GM18873 (cell line): ENCODE measurements at regions not wholly inside any gene's neighbourhood (a gene's known extent, or its start where the extent isn't known, plus 50 kb on each side); places are given as distances from the start of the nearest gene placed in this dataset.
A peak's percentile ranks its signal among the peaks of the same experiment; 100 is the strongest.
"Not testable (repeated sequence)": the region's sequence is repeated elsewhere in the genome, so short reads cannot be mapped to it uniquely, and the experiment has no call there.

ENCODE experiments used
- ATAC-seq: cut with Tn5 transposase; IDR thresholded peaks from one replicate; pipeline ENCODE4 v1.9.1; 2021; ENCODE audit warnings: mild to moderate bottlenecking, moderate library complexity, moderate number of reproducible peaks; ENCODE audit not compliant: unreplicated experiment, low FRiP score

DNA sequence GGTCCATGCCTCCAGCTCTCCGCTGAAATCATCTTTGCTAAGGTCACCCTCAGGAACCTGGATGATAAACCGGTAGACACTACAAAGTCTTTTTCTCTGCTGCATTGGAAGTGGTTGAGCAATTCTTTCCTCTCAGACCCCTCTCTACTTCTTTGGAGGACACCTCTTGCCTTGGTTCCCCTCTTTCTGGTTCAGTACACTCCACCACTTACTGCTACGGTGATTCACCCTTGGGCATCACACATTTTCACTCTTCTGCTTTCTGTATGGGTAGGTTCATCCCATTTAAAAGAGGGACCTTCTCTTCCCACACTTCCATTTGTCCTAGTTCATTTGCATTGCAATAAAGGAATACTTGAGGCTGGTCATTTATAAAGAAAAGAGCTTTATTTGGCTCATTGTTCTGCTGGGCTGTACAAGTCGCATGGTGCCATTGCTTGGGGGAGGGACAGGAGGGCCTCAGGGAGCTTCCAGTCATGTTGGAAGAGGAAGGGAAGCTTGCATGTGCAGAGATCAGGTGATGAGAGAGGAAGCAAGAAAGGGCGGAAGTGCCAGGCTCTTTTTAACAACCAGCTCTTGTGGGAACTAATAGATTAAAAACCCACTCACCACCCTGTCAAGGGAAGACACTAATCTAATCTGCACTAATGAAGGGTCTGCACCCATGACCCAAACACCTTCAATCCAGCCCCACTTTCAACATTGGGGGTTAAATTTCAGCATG lies 149.7 kb upstream of the TMEM170B start:
- ATAC-seq = no peak

DNA sequence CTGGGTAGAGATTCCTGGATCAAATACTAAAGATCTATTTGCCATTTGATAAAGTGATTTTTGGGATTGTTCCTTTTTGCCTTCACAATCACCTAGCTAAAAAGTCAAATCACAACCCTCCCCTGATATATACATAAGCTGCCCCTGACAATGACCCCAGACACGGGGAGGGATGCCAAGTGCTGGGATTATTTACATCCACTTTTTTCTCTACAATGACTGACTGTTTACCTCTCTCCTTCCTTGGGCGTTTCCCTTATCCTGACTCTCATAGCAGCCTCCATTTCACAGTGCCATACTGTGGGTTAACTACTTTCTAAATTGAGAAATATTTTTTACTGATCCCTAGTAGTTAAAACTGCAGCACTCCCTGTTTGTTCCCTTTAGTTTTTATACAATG lies 150.8 kb upstream of the TMEM170B start:
- no peak for ATAC-seq

DNA sequence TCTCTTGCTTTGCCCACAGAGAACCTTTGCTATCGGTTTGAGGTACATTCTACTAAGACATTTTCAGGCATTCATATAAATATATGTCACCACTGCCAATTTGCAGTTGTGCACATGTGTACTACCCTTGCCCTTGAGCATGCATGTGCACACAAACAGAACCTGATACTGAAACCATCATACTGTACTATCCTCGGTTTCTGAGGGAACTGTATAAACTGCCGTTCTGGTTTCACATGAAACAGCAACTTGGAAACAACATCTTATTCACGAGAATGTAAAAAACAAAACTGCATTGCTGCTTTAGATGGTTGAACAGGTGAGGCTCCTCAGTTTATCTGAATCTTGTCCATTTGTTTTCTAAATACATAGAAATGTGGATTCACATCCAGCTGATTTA lies 151.2 kb upstream of the TMEM170B start:
- peak; percentile 72 for ATAC-seq

DNA sequence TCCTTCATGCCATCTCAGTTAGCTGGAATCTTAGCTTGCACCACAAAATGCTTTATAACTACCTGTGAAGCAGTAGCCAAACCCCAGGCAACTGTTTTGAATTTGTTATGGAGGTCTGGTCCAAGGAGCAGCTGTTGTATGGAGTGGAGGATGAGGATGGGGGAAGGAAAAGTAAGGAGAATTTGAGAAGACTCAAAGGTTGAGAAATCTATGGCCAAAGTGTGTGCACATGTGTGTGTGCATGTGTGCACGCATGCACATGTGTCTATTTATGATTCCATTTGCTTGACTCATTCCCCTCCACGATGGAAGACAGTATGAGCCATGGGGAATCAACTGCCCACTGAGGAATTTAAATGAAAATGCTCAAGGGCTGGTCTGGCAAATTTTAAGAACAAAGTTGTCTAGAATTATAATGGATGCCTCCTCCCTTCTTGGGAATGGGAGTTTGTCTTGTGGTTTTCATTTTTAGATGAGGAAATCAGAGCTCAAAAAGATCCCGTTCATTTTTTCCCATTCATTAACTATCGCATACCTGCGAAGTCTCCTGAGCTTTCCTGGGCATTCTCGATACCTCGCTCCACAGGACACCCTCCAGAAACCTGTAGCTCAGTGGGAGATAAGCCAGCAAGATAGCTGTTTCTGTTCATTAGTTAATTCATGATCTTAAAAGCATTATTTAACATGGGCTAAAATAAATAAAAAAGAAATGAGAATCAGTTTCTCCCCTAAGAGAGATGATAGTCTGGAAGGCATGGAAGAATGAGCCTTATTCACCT lies 152.3 kb upstream of the NEDD9 start:
- no peak for ATAC-seq

DNA sequence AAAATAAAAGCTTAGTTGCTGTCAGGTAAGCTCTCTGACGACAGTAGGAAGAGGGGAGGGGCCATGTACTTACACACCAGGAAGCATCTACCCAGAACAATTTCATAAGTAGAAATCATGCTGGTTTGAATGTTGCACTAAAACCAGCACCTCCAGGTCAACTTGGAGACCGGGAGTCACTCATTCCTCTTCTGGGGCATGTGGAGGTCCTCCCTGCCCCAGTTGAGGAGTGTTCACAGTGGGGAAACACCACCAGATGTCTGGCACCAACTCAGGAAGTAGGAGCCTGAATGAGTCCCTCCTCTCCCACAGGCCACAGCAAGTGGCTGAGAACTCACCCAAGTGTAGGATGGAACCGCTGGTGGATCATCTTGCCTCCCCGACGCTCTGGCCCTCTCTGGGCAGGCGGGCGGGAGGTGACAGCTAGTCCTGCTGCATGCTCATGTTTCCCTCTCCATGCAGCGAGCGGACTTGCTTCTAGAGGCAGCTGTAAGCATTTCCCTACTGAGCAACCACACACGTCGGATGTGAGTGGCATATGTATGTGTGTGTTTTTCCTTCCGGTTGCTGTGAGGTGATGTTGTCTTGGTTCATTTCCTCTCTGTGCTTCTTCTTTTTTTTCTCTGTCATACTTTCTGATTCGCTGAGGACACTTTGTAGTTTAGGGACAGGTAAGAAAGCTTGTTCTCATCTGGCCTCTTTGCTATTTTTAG lies 149.5 kb upstream of the NEDD9 start:
- ATAC-seq = peak; percentile 74

DNA sequence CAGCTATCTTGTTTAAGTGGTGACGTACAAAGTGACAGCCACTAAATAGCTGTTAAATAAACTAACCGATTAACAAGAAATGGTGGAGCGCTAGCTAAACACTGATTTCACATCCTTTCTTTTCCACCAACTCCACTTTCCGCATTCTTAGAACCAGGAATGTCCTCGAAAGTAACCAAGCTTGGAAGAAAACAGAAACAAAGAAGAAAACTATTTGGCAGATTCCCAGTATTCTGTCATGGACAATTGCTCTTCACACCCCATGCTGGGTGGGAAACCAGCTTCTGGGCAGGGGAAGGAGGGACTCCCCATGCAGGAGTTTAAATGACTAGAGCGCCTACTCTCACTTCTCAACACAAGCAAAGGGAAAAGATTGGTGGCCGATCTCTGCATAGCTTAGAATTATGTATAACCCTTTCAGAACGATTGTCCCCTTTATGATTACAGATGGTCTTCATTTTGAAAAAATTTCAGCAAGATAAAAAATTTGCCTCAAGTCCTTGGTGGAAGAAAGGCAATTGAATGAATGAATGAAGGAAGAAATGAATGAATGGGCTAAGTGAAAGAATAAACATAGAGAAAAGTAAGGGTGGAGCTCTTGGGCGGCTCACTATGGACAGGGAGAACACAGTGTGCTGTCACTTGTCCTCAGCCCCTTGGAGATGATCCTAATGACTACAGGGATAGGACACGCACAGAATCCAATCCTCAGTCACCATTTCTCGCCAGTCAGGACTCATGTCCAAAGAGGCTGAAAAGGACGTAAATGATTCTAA lies 148.7 kb upstream of the NEDD9 start:
- no peak for ATAC-seq

DNA sequence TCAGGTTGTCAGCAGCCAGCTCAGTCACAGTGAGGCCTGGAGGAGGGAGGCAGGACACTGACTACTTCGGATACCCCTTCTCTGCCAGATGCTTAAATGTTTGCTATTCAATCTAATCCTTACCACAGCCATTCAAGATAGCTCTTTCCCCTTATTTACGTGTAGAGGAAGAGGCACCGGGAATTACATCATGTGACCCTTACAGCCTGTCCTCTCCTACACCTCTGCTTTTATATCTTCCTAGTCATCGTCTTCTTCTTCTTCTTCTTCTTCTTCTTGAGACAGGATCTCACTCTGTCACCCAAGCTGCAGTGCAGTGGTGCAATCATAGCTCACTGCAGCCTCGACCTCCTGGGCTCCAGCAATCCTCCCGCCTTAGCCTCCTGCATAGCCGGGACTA lies 148.1 kb upstream of the NEDD9 start:
- ATAC-seq = no peak

DNA sequence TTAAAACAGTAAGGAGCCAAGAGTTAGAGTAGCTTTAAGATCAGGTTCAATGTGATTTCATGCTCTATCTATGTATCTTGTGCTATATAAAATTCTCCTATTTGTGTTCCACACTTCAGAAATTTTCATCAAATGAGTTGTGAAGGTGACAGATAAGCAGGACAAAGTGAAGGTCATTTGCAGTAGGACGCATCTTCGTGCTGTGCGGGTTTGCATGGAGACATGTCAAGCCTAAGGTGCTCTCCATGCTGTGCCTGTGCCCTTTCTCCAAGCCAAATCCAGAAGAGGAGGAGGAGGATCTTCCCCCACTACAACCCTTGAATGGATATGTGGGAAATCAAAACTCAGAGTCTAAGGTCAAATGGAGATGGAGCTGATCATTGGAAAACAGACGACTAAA lies 147.3 kb upstream of the NEDD9 start:
- no peak for ATAC-seq

DNA sequence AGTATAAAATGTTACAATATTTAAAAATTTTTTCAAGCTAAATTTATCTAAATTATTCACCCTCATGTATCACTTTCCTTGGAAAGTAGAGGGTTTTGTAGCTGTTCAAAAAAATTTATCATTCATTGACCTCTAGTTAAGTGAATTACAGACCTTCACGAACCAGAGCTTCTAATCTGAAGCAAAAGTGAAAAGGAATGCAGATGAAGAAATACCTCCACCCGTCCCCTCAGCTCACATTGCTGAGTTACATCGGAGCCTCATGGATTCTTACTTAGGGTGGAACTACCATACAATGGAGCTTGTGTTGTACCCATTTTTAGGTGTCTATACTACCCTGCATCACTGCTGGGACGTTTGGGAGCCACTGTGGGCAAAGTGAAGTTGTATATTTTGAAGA lies 146.2 kb upstream of the NEDD9 start:
- no peak for ATAC-seq

DNA sequence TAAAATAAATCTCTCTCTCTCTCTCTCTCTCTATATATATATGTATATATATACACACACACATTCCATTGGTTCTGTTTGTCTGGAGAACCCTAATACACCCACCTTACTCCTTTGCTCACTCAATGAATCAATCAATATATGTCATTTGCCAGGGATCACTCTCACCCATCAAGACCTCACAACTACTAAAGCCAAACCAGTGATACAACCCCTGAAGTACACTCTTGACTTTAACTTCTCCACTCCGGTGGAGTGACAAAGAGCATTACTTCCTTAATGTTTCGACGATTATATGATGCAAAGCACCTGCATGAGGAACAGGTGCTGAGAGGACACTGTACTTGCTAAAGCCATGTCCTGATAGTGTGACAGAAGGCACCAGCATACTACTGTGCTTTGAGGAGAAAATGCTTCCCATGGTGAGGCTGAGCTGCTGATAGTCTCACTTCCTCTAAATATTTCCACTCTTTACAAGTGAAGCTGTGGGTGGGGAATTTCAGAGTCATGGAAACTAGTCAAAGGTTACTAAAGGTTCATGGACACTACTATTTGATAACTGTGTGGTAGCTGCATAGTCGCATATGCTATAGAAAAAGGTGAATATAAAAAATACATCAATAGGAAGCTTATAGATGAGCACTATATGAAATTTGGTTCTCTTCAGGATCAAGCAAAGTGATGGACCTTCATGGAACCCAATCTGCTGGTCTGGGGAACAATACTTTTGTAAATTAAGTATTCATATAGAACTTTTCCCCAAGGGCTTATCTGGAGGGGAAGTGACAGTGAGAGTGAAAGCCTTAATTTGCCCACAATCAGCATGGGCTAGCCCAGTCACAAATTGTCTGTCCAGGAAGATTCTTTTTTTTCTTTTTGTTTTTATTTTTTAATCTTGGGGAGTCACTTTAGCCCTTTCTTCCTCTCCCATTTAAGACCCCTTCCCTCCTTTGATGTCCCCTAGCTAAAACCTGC lies 141.9 kb upstream of the NEDD9 start:
- peak; percentile 92 for ATAC-seq

DNA sequence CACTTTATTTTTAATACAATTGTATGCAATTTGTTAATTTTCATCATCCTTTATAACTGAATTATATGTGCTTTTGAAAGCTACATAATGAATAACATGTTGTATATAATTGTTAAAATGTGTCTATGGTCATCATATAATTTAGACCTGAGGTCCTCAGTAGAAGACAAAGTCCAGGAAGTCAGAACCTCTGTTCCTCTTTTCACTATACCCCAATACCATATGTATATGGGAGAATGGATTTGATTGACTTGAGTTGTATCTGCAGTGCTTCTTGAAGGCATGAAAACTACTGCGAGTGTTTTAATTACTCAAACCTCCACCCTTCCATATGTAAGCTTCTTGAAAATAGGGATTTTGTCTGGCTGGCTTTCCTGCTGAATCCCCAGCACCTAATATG lies 140.7 kb upstream of the NEDD9 start:
- no peak for ATAC-seq

DNA sequence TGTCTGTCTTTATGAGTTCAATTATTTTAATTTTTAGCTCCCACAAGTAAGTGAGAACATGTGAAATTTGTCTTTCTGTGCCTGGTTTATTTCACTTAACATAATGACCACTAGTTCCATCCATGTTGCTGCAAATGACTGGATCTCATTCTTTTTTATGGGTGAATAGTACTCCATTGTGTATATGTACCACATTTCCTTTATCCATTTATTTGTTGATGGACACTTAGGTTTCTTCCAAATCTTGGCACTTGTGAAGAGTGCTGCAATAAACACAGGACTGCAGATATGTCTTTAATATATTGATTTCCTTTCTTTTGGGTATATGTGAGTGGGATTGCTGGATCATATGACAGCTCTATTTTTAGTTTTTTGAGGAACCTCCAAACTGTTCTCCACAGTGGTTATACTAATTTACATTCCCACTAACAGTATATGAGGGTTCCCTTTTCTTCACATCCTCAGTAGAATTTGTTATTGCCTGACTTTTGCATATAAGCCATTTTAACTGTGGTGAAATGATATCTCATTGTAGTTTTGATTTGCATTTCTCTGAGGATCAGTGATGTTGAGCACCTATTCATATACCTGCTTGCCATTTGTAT lies 139.8 kb upstream of the NEDD9 start:
- ATAC-seq = not testable (repeated sequence)

DNA sequence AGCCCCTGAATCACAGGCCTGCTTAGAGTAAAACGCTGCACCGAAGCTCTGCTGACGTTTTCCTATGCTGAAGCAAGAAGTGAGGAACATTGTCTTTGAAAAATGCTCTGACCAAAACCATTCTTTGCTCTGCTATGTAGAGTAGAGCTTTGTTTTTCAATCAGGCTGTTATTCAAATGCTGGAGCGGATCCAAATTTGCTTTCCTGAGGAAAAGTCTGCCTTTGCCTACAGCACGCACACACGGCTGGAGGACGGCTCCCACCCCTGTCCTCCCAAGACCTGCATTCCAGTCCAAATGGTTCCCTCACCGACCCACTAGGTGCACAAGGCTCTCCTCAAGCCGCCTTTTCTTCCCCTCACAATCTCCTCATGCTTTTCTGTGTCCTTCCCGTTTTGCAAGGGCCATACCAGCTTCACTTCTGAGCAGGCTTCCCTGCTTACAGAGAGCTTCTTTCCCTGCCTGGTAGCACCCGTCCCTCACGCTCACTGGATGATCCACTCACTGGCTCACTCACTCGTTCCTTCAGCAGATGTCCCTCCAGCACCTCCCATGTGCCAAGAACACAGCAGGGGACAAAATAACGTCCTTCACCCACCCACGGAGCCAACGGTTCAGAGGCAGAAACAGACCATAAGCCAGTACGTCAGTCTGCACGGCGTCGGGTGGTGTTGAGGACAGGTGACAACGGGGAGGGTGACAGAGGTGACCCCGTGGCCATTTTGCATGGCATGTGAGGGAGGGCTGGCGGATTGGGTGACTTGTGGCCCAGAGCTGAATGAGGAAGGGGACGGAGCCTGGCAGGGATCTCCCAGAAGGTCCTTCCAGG lies 137.9 kb upstream of the NEDD9 start:
- no peak for ATAC-seq

DNA sequence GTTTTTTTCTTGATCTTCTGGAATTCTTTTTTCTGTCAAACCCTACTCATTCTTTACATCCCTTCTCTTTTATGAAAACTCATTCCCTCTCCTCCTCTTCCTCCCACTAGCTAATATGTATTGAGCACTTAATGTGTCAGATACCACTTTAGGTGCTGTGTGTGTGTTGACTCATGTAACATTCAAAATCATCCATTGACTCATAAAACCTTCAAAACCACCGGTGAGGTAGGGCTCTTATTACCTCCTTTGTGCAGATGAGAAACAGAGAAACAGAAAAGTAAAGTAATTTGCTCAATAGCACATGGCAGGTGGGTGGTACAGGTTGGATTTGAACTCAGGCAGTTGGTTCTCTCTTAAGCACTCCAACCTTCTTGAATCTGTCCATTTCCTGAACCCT lies 136.3 kb upstream of the NEDD9 start:
- no peak for ATAC-seq

DNA sequence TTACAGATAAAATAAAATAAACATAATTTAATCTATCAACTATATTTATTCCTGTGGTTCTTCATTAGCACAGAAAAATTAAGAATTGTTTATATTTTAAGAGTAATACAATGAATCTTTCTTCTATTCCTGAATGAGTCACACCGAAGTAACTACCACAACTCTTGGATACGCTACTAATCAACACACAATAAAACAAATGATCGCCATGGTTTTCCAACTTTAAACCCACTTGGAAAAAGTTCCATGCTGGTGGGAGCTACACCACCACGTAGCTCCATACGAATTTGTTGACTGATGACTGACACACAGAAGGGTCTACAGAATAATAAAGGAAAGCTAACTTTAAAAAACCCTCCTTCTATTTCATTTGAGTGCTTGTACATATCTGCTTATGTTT lies 135.8 kb upstream of the NEDD9 start:
- ATAC-seq = no peak

DNA sequence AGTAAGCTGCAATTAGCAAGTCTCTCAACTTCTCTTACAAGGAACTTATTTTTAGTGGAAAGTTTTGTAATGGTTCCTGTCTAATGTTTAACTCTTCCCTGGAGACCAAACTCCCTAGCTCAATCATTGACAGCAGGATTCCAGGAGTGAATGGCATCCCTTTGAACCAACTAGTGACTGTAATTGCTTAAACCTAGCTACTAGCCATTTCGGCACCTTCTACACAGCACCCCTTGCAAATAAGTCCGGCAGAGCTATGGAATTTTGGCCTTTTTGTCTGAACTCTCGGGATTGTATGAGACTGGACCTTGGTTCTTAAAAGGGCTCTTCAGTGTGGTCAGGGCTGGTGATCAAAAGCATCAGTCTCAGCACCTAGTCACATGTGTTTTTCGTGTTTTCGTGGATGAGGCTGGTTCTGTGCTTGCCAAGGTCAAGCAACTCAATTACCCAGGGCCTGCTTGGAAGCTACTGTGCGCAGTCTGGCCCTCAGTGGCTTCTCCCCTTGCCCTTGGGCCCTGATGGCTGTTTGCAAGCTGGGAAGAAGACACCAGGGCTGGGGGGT lies 135.3 kb upstream of the NEDD9 start:
- ATAC-seq = no peak

DNA sequence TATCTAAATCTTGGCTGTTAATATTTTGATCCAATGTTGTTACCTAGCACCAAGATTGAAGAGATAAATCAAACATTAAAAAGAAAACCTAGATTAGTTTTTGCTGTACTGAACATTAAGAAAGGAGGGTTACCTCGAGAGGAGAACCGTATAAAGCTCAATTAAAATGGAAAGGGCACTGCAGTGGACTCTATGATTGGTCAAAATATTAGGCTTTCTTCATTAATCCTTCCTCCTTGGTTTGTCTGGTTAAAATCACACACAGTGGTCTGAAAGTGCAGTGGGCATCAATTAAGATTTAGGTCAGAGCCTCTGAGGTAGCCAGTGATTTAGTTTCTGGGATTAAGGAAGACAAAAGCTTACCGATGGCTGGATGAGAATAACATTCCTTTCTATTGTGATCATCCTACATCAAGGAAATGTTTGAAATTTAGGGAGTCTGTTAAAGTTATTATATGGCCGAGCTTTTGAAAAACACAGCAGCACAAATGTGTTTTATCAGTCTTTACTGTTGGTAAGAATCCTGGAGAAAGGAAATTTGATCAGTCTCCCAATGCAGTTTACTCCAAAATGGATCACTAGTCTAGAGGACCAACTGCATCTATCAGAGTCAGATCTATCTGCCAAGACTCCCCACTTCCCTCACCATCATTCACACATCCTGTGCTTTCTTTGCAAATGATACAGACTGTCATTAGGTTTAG lies 134.6 kb upstream of the NEDD9 start:
- no peak for ATAC-seq
